HS-27A (cell line): ENCODE measurements at regions not wholly inside any gene's neighbourhood (a gene's known extent, or its start where the extent isn't known, plus 50 kb on each side); places are given as distances from the start of the nearest gene placed in this dataset.

ENCODE experiments used
- DNase-seq: peaks from one replicate; pipeline ENCODE4 v3.0.0-alpha.2; 2012; ENCODE audit warnings: low read depth, missing footprints

- no peak for DNase-seq
Measured at GRCh38 chr3:6098516-6099157, 762.3 kb upstream of the GRM7 start.

GRCh38 chr3:6099458-6100075, 761.3 kb upstream of the GRM7 start:
- DNase-seq, result no peak

- DNase-seq, result no peak
Measured at GRCh38 chr3:6105187-6105586, 755.7 kb upstream of the GRM7 start.

GRCh38 chr3:6108957-6109356, 752.0 kb upstream of the GRM7 start:
- no peak for DNase-seq

GRCh38 chr3:6110451-6110850, 750.5 kb upstream of the GRM7 start:
- no peak for DNase-seq

GRCh38 chr3:6112546-6112945, 748.4 kb upstream of the GRM7 start:
- DNase-seq, result no peak

- no peak for DNase-seq
Measured at GRCh38 chr3:6113338-6113737, 747.6 kb upstream of the GRM7 start.

- DNase-seq, result no peak
Measured at GRCh38 chr3:6119367-6119766, 741.5 kb upstream of the GRM7 start.

GRCh38 chr3:6120786-6121185, 740.1 kb upstream of the GRM7 start:
- DNase-seq, result no peak

GRCh38 chr3:6124875-6125274, 736.0 kb upstream of the GRM7 start:
- no peak for DNase-seq

- no peak for DNase-seq
Measured at GRCh38 chr3:6125520-6125919, 735.4 kb upstream of the GRM7 start.

- no peak for DNase-seq
Measured at GRCh38 chr3:6132684-6133432, 728.1 kb upstream of the GRM7 start.

GRCh38 chr3:6142707-6143106, 718.2 kb upstream of the GRM7 start:
- no peak for DNase-seq

- DNase-seq, result no peak
Measured at GRCh38 chr3:6147883-6148282, 713.0 kb upstream of the GRM7 start.

GRCh38 chr3:6155650-6156338, 705.1 kb upstream of the GRM7 start:
- DNase-seq, result no peak

- DNase-seq, result no peak
Measured at GRCh38 chr3:6165951-6166350, 695.0 kb upstream of the GRM7 start.

- DNase-seq, result no peak
Measured at GRCh38 chr3:6168256-6168655, 692.7 kb upstream of the GRM7 start.

GRCh38 chr3:6172871-6173642, 687.9 kb upstream of the GRM7 start:
- no peak for DNase-seq

GRCh38 chr3:6177417-6177816, 683.5 kb upstream of the GRM7 start:
- DNase-seq, result no peak

- no peak for DNase-seq
Measured at GRCh38 chr3:6179761-6180160, 681.2 kb upstream of the GRM7 start.

- no peak for DNase-seq
Measured at GRCh38 chr3:6180171-6180570, 680.7 kb upstream of the GRM7 start.

- no peak for DNase-seq
Measured at GRCh38 chr3:6182476-6182875, 678.4 kb upstream of the GRM7 start.
